Activated CD8-positive, alpha-beta T cell treated with anti-CD3 and anti-CD28 coated beads for 36 hours (primary cell): ENCODE measurements at regions not wholly inside any gene's neighbourhood (a gene's known extent, or its start where the extent isn't known, plus 50 kb on each side); places are given as distances from the start of the nearest gene placed in this dataset.

Experiments
- ATAC-seq: fragments of 200-7000 bp; cut with Tn5 transposase; one replicate; pipeline ENCODE4 v1.10.0; 2021; ENCODE audit warnings: mild to moderate bottlenecking, moderate library complexity
- CTCF ChIA-PET: fragments of 350-600 bp; sonication (Branson Sonifier 250); formaldehyde crosslinking; loops from one replicate; lab custom pipeline; 2021; ENCODE audit warnings: antibody characterized with exemption; lab: Charles Lee
- POLR2A ChIA-PET: fragments of 350-600 bp; sonication (Branson Sonifier 250); formaldehyde crosslinking; loops from one replicate; lab custom pipeline; 2021; ENCODE audit warnings: antibody characterized with exemption; lab: Charles Lee
- DNase-seq: peaks from one replicate; pipeline ENCODE4 v3.0.0-alpha.2; 2020
- H3K27ac Mint-ChIP-seq: one replicate; pipeline ENCODE4 v1.8.0; 2021; ENCODE audit warnings: mild to moderate bottlenecking, mixed read lengths
- H3K27me3 Mint-ChIP-seq: one replicate; pipeline ENCODE4 v1.8.0; 2021; ENCODE audit warnings: mixed read lengths
- H3K36me3 Mint-ChIP-seq: one replicate; pipeline ENCODE4 v1.8.0; 2021; ENCODE audit warnings: low read depth, mixed read lengths
- H3K4me1 Mint-ChIP-seq: one replicate; pipeline ENCODE4 v1.8.0; 2021; ENCODE audit warnings: low read depth, mixed read lengths
- H3K4me3 Mint-ChIP-seq: one replicate; pipeline ENCODE4 v1.8.0; 2021; ENCODE audit warnings: mild to moderate bottlenecking, moderate library complexity, mixed read lengths
- H3K9me3 Mint-ChIP-seq: one replicate; pipeline ENCODE4 v1.8.0; 2021; ENCODE audit warnings: mixed read lengths
- CTCF ChIP-seq: fragments of 200-600 bp; IDR thresholded peaks from one replicate; pipeline ENCODE4 v1.8.0; 2022; ENCODE audit warnings: antibody characterized with exemption, mild to moderate bottlenecking
- intact Hi-C: fragments of 100-400 bp; cut with micrococcal nuclease; formaldehyde crosslinking; loops from one replicate; pipeline ENCODE4 v1.10.0; 2022

GRCh38 chr2:220887271-220887870, 684.7 kb downstream of the EPHA4 start:
- Mint-ChIP-seq H3K4me3 (no peak overlapping the region), H3K27ac (no peak overlapping the region), H3K27me3 (no peaks in the 10 kb centered on the region), H3K4me1 (no peaks in the 10 kb centered on the region), H3K9me3 (no peaks in the 10 kb centered on the region), H3K36me3 (no peaks in the 10 kb centered on the region)
- DNase-seq: no peak
- POLR2A ChIA-PET: no interaction called here
- no peak for TF ChIP-seq CTCF
- intact Hi-C loops: no loop called here
- no peak for ATAC-seq
- CTCF ChIA-PET: no interaction called here

GRCh38 chr2:220887876-220888275, 684.2 kb downstream of the EPHA4 start:
- Mint-ChIP-seq H3K9me3 (no peaks in the 10 kb centered on the region), H3K4me3 (no peak overlapping the region), H3K27ac (no peak overlapping the region), H3K27me3 (no peaks in the 10 kb centered on the region), H3K4me1 (no peaks in the 10 kb centered on the region), H3K36me3 (no peaks in the 10 kb centered on the region)
- DNase-seq (no peak), ATAC-seq (no peak)
- POLR2A ChIA-PET: no interaction called here
- CTCF ChIA-PET: no interaction called here
- intact Hi-C loops: no loop called here
- no peak for TF ChIP-seq CTCF

GRCh38 chr2:220890931-220891330, 681.2 kb downstream of the EPHA4 start:
- H3K9me3 Mint-ChIP-seq: no peaks in the 10 kb centered on the region
- peaks cover 3% of the 10 kb centered on the region for H3K27me3 Mint-ChIP-seq
- no peak for ATAC-seq
- intact Hi-C loops: no loop called here
- no peaks in the 10 kb centered on the region for H3K4me1 Mint-ChIP-seq
- H3K36me3 Mint-ChIP-seq: no peaks in the 10 kb centered on the region
- no peak for TF ChIP-seq CTCF
- POLR2A ChIA-PET: no interaction called here
- DNase-seq: no peak
- CTCF ChIA-PET: no interaction called here
- H3K27ac Mint-ChIP-seq: no peak overlapping the region
- H3K4me3 Mint-ChIP-seq: no peak overlapping the region

- intact Hi-C loops: no loop called here
- CTCF ChIA-PET: no interaction called here
- H3K27ac Mint-ChIP-seq: no peak overlapping the region
These were observed 680.7 kb downstream of the EPHA4 start for GRCh38 chr2:220891405-220891804.

More at GRCh38 chr2:220891405-220891804, 680.7 kb downstream of the EPHA4 start:
- Mint-ChIP-seq H3K4me3 (no peak overlapping the region), H3K9me3 (no peaks in the 10 kb centered on the region), H3K4me1 (no peaks in the 10 kb centered on the region), H3K36me3 (no peaks in the 10 kb centered on the region), H3K27me3 (peaks cover 3% of the 10 kb centered on the region)
- TF ChIP-seq CTCF: no peak
- POLR2A ChIA-PET: no interaction called here
- DNase-seq: no peak
- no peak for ATAC-seq
